ENCODE measurements at regions not wholly inside any gene's neighbourhood (a gene's known extent, or its start where the extent isn't known, plus 50 kb on each side); places are given as distances from the start of the nearest gene placed in this dataset.

GRCh38 chr10:128971374-128972035, 495.5 kb upstream of the MGMT start:
- no peak overlapping the region for H4K91ac ChIP-seq (ENCODE audit: low read depth, low read length, poor library complexity)
- H3K27ac ChIP-seq (replicated peaks; ENCODE audit: low read length): no peak overlapping the region
- WGBS, 2 donors (ENCODE audit: extremely low coverage in 2 of 2, insufficient read length in 2 of 2, insufficient replicate concordance in 1 of 2): no CpG with 5 or more reads among the region's 11 CpGs

GRCh38 chr10:128972036-128972405, 495.0 kb upstream of the MGMT start:
- no peak overlapping the region for H3K9ac ChIP-seq (ENCODE audit: low read depth, low read length, poor library complexity)
- no peaks in the 10 kb centered on the region for H3K36me3 ChIP-seq (replicated peaks in 1 of 2; ENCODE audit: control insufficient read depth in 2 of 2, insufficient read depth in 2 of 2, low read length in 2 of 2)
- H2BK15ac ChIP-seq (ENCODE audit: low read length): no peak overlapping the region
- no peak overlapping the region for H2BK12ac ChIP-seq (ENCODE audit: low read length)
- H3K4me3 ChIP-seq (ENCODE audit: low read length in 2 of 2): no peak overlapping the region
- H2AK5ac ChIP-seq (ENCODE audit: low read depth, low read length): no peak overlapping the region
- no peak overlapping the region for H2AFZ ChIP-seq (ENCODE audit: low read length)
- no peak overlapping the region for H2BK5ac ChIP-seq (ENCODE audit: low read length)
- H3K14ac ChIP-seq (ENCODE audit: low read length): no peak overlapping the region
- no peaks in the 10 kb centered on the region for H3K27me3 ChIP-seq (ENCODE audit: control insufficient read depth in 3 of 3, insufficient read depth in 3 of 3, low read depth in 1 of 3, low read length in 3 of 3)
- no peak overlapping the region for H3K23ac ChIP-seq (ENCODE audit: low read depth, low read length, poor library complexity)
- H4K91ac ChIP-seq (ENCODE audit: low read depth, low read length, poor library complexity): no peak overlapping the region
- H3K4me2 ChIP-seq (ENCODE audit: insufficient read depth, low read length, poor library complexity, severe bottlenecking): no peak overlapping the region
- no CpG with 5 or more reads among the region's 2 CpGs for WGBS, 2 donors (ENCODE audit: extremely low coverage in 2 of 2, insufficient read length in 2 of 2, insufficient replicate concordance in 1 of 2)
- H3K9me3 ChIP-seq (replicated peaks in 1 of 2; ENCODE audit: control insufficient read depth in 2 of 2, insufficient read depth in 1 of 2, low read depth in 1 of 2, low read length in 2 of 2): no peaks in the 10 kb centered on the region
- H3K4ac ChIP-seq (ENCODE audit: low read length): no peak overlapping the region
- H3K4me1 ChIP-seq (ENCODE audit: control insufficient read depth in 2 of 2, insufficient read depth in 1 of 2, low read depth in 1 of 2, low read length in 2 of 2): no peaks in the 10 kb centered on the region
- no peak overlapping the region for H3K18ac ChIP-seq (ENCODE audit: low read length)
- no peak overlapping the region for H4K8ac ChIP-seq (ENCODE audit: low read depth, low read length)
- DNase-seq (ENCODE audit: low spot score): no peak
- no peaks in the 10 kb centered on the region for H3K79me1 ChIP-seq (ENCODE audit: low read depth, low read length)
- no peak overlapping the region for H2BK120ac ChIP-seq (ENCODE audit: low read depth, low read length)
- no peak overlapping the region for H3K27ac ChIP-seq (replicated peaks; ENCODE audit: low read length)

More at GRCh38 chr10:128971374-128972035, 495.5 kb upstream of the MGMT start:
- no peak overlapping the region for H3K4me3 ChIP-seq (ENCODE audit: low read length in 2 of 2)
- H3K18ac ChIP-seq (ENCODE audit: low read length): no peak overlapping the region
- H3K4ac ChIP-seq (ENCODE audit: low read length): no peak overlapping the region
- no peak overlapping the region for H2AK5ac ChIP-seq (ENCODE audit: low read depth, low read length)
- H3K27me3 ChIP-seq (ENCODE audit: control insufficient read depth in 3 of 3, insufficient read depth in 3 of 3, low read depth in 1 of 3, low read length in 3 of 3): no peaks in the 10 kb centered on the region
- H3K4me1 ChIP-seq (ENCODE audit: control insufficient read depth in 2 of 2, insufficient read depth in 1 of 2, low read depth in 1 of 2, low read length in 2 of 2): no peaks in the 10 kb centered on the region
- no peak overlapping the region for H2BK12ac ChIP-seq (ENCODE audit: low read length)
- H3K23ac ChIP-seq (ENCODE audit: low read depth, low read length, poor library complexity): no peak overlapping the region
- no peak overlapping the region for H3K4me2 ChIP-seq (ENCODE audit: insufficient read depth, low read length, poor library complexity, severe bottlenecking)
- H3K36me3 ChIP-seq (replicated peaks in 1 of 2; ENCODE audit: control insufficient read depth in 2 of 2, insufficient read depth in 2 of 2, low read length in 2 of 2): no peaks in the 10 kb centered on the region
- H2BK120ac ChIP-seq (ENCODE audit: low read depth, low read length): no peak overlapping the region
- no peak overlapping the region for H2BK15ac ChIP-seq (ENCODE audit: low read length)
- H3K79me1 ChIP-seq (ENCODE audit: low read depth, low read length): no peaks in the 10 kb centered on the region
- H3K9ac ChIP-seq (ENCODE audit: low read depth, low read length, poor library complexity): no peak overlapping the region
- no peak overlapping the region for H2AFZ ChIP-seq (ENCODE audit: low read length)
- no peak overlapping the region for H3K14ac ChIP-seq (ENCODE audit: low read length)
- no peak overlapping the region for H2BK5ac ChIP-seq (ENCODE audit: low read length)
- H4K8ac ChIP-seq (ENCODE audit: low read depth, low read length): no peak overlapping the region
- H3K9me3 ChIP-seq (replicated peaks in 1 of 2; ENCODE audit: control insufficient read depth in 2 of 2, insufficient read depth in 1 of 2, low read depth in 1 of 2, low read length in 2 of 2): no peaks in the 10 kb centered on the region
- DNase-seq (ENCODE audit: low spot score): no peak

- H3K27ac ChIP-seq (replicated peaks; ENCODE audit: low read length): no peak overlapping the region
These were observed 493.8 kb upstream of the MGMT start for GRCh38 chr10:128973221-128973620.

GRCh38 chr10:128976856-128977255, 490.2 kb upstream of the MGMT start:
- no peak overlapping the region for H2BK12ac ChIP-seq (ENCODE audit: low read length)
- DNase-seq (ENCODE audit: low spot score): no peak

More at GRCh38 chr10:128973221-128973620, 493.8 kb upstream of the MGMT start:
- Histone ChIP-seq H3K9me3 (replicated peaks in 1 of 2; ENCODE audit: control insufficient read depth in 2 of 2, insufficient read depth in 1 of 2, low read depth in 1 of 2, low read length in 2 of 2) (no peaks in the 10 kb centered on the region), H3K4ac (ENCODE audit: low read length) (no peak overlapping the region), H2BK120ac (ENCODE audit: low read depth, low read length) (no peak overlapping the region), H3K23ac (ENCODE audit: low read depth, low read length, poor library complexity) (no peak overlapping the region), H4K8ac (ENCODE audit: low read depth, low read length) (no peak overlapping the region), H3K18ac (ENCODE audit: low read length) (no peak overlapping the region), H3K27me3 (ENCODE audit: control insufficient read depth in 3 of 3, insufficient read depth in 3 of 3, low read depth in 1 of 3, low read length in 3 of 3) (no peaks in the 10 kb centered on the region), H3K9ac (ENCODE audit: low read depth, low read length, poor library complexity) (no peak overlapping the region), H3K4me1 (ENCODE audit: control insufficient read depth in 2 of 2, insufficient read depth in 1 of 2, low read depth in 1 of 2, low read length in 2 of 2) (no peaks in the 10 kb centered on the region), H2BK15ac (ENCODE audit: low read length) (no peak overlapping the region), H3K14ac (ENCODE audit: low read length) (no peak overlapping the region), H3K36me3 (replicated peaks in 1 of 2; ENCODE audit: control insufficient read depth in 2 of 2, insufficient read depth in 2 of 2, low read length in 2 of 2) (no peaks in the 10 kb centered on the region), H3K4me3 (ENCODE audit: low read length in 2 of 2) (no peak overlapping the region), H4K91ac (ENCODE audit: low read depth, low read length, poor library complexity) (no peak overlapping the region), H2BK12ac (ENCODE audit: low read length) (no peak overlapping the region), H3K4me2 (ENCODE audit: insufficient read depth, low read length, poor library complexity, severe bottlenecking) (no peak overlapping the region), H3K79me1 (ENCODE audit: low read depth, low read length) (peaks cover 1% of the 10 kb centered on the region), H2AFZ (ENCODE audit: low read length) (no peak overlapping the region), H2BK5ac (ENCODE audit: low read length) (no peak overlapping the region), H2AK5ac (ENCODE audit: low read depth, low read length) (no peak overlapping the region)
- no peak for DNase-seq (ENCODE audit: low spot score)
- WGBS, 2 donors (ENCODE audit: extremely low coverage in 2 of 2, insufficient read length in 2 of 2, insufficient replicate concordance in 1 of 2): no CpG with 5 or more reads among the region's 6 CpGs

More at GRCh38 chr10:128976856-128977255, 490.2 kb upstream of the MGMT start:
- no peak overlapping the region for H3K4ac ChIP-seq (ENCODE audit: low read length)
- H3K4me1 ChIP-seq (ENCODE audit: control insufficient read depth in 2 of 2, insufficient read depth in 1 of 2, low read depth in 1 of 2, low read length in 2 of 2): no peaks in the 10 kb centered on the region
- no peak overlapping the region for H2AFZ ChIP-seq (ENCODE audit: low read length)
- H3K79me1 ChIP-seq (ENCODE audit: low read depth, low read length): peaks cover 1% of the 10 kb centered on the region
- H3K14ac ChIP-seq (ENCODE audit: low read length): no peak overlapping the region
- no peak overlapping the region for H2BK120ac ChIP-seq (ENCODE audit: low read depth, low read length)
- H3K23ac ChIP-seq (ENCODE audit: low read depth, low read length, poor library complexity): no peak overlapping the region
- H3K27ac ChIP-seq (replicated peaks; ENCODE audit: low read length): no peak overlapping the region
- H3K9ac ChIP-seq (ENCODE audit: low read depth, low read length, poor library complexity): no peak overlapping the region
- H3K27me3 ChIP-seq (ENCODE audit: control insufficient read depth in 3 of 3, insufficient read depth in 3 of 3, low read depth in 1 of 3, low read length in 3 of 3): no peaks in the 10 kb centered on the region
- H2AK5ac ChIP-seq (ENCODE audit: low read depth, low read length): no peak overlapping the region
- H4K8ac ChIP-seq (ENCODE audit: low read depth, low read length): no peak overlapping the region
- no peaks in the 10 kb centered on the region for H3K36me3 ChIP-seq (replicated peaks in 1 of 2; ENCODE audit: control insufficient read depth in 2 of 2, insufficient read depth in 2 of 2, low read length in 2 of 2)
- no peak overlapping the region for H4K91ac ChIP-seq (ENCODE audit: low read depth, low read length, poor library complexity)
- no peak overlapping the region for H3K4me2 ChIP-seq (ENCODE audit: insufficient read depth, low read length, poor library complexity, severe bottlenecking)
- no peaks in the 10 kb centered on the region for H3K9me3 ChIP-seq (replicated peaks in 1 of 2; ENCODE audit: control insufficient read depth in 2 of 2, insufficient read depth in 1 of 2, low read depth in 1 of 2, low read length in 2 of 2)
- H3K18ac ChIP-seq (ENCODE audit: low read length): no peak overlapping the region
- no peak overlapping the region for H3K4me3 ChIP-seq (ENCODE audit: low read length in 2 of 2)
- no CpG with 5 or more reads among the region's 8 CpGs for WGBS, 2 donors (ENCODE audit: extremely low coverage in 2 of 2, insufficient read length in 2 of 2, insufficient replicate concordance in 1 of 2)
- H2BK5ac ChIP-seq (ENCODE audit: low read length): no peak overlapping the region
- H2BK15ac ChIP-seq (ENCODE audit: low read length): no peak overlapping the region

Data from neuronal stem cell (in vitro differentiated cells).